ENCODE measurements at regions not wholly inside any gene's neighbourhood (a gene's known extent, or its start where the extent isn't known, plus 50 kb on each side); places are given as distances from the start of the nearest gene placed in this dataset.

- no peak for DNase-seq (ENCODE audit: low read depth)
Observed at GRCh38 chr5:152882621-152883020, 477.5 kb upstream of the NMUR2 start.

GRCh38 chr5:152883066-152883775 lies 478.1 kb upstream of the NMUR2 start:
- DNase-seq (ENCODE audit: low read depth) = no peak

- DNase-seq (ENCODE audit: low read depth) = no peak
Observed at GRCh38 chr5:152884006-152884405, 478.9 kb upstream of the NMUR2 start.

GRCh38 chr5:152900332-152900731 lies 495.3 kb upstream of the NMUR2 start:
- DNase-seq (ENCODE audit: low read depth) = no peak

GRCh38 chr5:152901754-152902153 lies 496.7 kb upstream of the NMUR2 start:
- DNase-seq (ENCODE audit: low read depth) = no peak

GRCh38 chr5:152905286-152905685 lies 500.2 kb upstream of the NMUR2 start:
- no peak for DNase-seq (ENCODE audit: low read depth)

- no peak for DNase-seq (ENCODE audit: low read depth)
Observed at GRCh38 chr5:152907488-152908245, 502.6 kb upstream of the NMUR2 start.

GRCh38 chr5:152912924-152913323 lies 507.8 kb upstream of the NMUR2 start:
- DNase-seq (ENCODE audit: low read depth) = no peak

- no peak for DNase-seq (ENCODE audit: low read depth)
Observed at GRCh38 chr5:152932621-152933020, 527.5 kb upstream of the NMUR2 start.

- DNase-seq (ENCODE audit: low read depth) = no peak
Observed at GRCh38 chr5:152933056-152933455, 528.0 kb upstream of the NMUR2 start.

- no peak for DNase-seq (ENCODE audit: low read depth)
Observed at GRCh38 chr5:152938630-152939029, 533.6 kb upstream of the NMUR2 start.

GRCh38 chr5:152942633-152943336 lies 537.7 kb upstream of the NMUR2 start:
- DNase-seq (ENCODE audit: low read depth) = no peak

- DNase-seq (ENCODE audit: low read depth) = no peak
Observed at GRCh38 chr5:152953788-152954483, 536.5 kb upstream of the GRIA1 start.

- DNase-seq (ENCODE audit: low read depth) = no peak
Observed at GRCh38 chr5:152956943-152957613, 533.4 kb upstream of the GRIA1 start.

- no peak for DNase-seq (ENCODE audit: low read depth)
Observed at GRCh38 chr5:152978141-152978835, 512.2 kb upstream of the GRIA1 start.

GRCh38 chr5:152987131-152987530 lies 503.3 kb upstream of the GRIA1 start:
- no peak for DNase-seq (ENCODE audit: low read depth)

GRCh38 chr5:152990217-152990616 lies 500.3 kb upstream of the GRIA1 start:
- DNase-seq (ENCODE audit: low read depth) = no peak

GRCh38 chr5:152990649-152991048 lies 499.8 kb upstream of the GRIA1 start:
- no peak for DNase-seq (ENCODE audit: low read depth)

- DNase-seq (ENCODE audit: low read depth) = no peak
Observed at GRCh38 chr5:152994033-152994680, 496.3 kb upstream of the GRIA1 start.

GRCh38 chr5:152995214-152995725 lies 495.2 kb upstream of the GRIA1 start:
- DNase-seq (ENCODE audit: low read depth) = no peak

Measured in stromal cell of bone marrow (primary cell).